ENCODE measurements at regions not wholly inside any gene's neighbourhood (a gene's known extent, or its start where the extent isn't known, plus 50 kb on each side); places are given as distances from the start of the nearest gene placed in this dataset.

DNA sequence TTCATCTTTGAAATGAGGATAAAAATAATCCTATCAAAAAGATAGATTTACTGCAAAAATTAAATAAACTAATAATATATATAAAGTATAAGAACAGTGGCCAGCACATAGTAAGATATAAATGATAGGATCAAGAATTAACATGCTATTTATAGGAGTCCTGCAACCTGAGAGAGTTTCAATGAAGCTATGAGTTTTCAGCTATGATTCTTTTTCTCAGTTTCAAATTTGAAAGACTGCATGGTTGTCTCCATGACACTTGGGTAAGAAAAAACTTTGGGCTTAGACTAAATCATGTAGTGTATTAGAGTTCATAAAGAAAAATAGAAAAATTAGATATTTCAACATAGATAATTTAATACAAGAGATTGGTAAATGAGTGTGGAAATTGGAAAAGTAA lies 817.8 kb upstream of the KIF2B start:
- no peak for TF ChIP-seq CTCF (IDR thresholded peaks at IDR 0.05; ENCODE audit: low read depth, low read length, poor library complexity, severe bottlenecking)
- TF ChIP-seq EZH2phosphoT487 (IDR thresholded peaks at IDR 0.05; ENCODE audit: borderline replicate concordance, low read length) = no peak
